Left lobe of liver (tissue), 2 donors: ENCODE measurements at regions not wholly inside any gene's neighbourhood (a gene's known extent, or its start where the extent isn't known, plus 50 kb on each side); places are given as distances from the start of the nearest gene placed in this dataset.
A peak's percentile ranks its signal among the peaks of the same experiment; 100 is the strongest.

Source experiments
- ATAC-seq: fragments of 200-7000 bp; cut with Tn5 transposase; one replicate; pipeline ENCODE4 v1.9.1; 2020; ENCODE audit warnings: mild to moderate bottlenecking, moderate library complexity
- DNase-seq: peaks from one replicate; pipeline ENCODE4 v3.0.0-alpha.2; 2020; ENCODE audit warnings: low spot score
- donor health status: DM: no; HTN: no; CAD: no; lungs with moderate emphysema.
- donor health status: DM: no; HTN: yes; CAD: no.

GRCh38 chr5:60346393-60346792 lies 353.6 kb downstream of the DEPDC1B start:
- no peak for ATAC-seq
- DNase-seq, result no peak

GRCh38 chr5:60343102-60343501 lies 356.9 kb downstream of the DEPDC1B start:
- no peak for DNase-seq
- no peak for ATAC-seq

GRCh38 chr5:60340965-60341471 lies 358.9 kb downstream of the DEPDC1B start:
- no peak for ATAC-seq
- no peak for DNase-seq

GRCh38 chr5:60340326-60340725 lies 359.6 kb downstream of the DEPDC1B start:
- DNase-seq, result no peak
- no peak for ATAC-seq

GRCh38 chr5:60339691-60340201 lies 360.2 kb downstream of the DEPDC1B start:
- ATAC-seq (no peak), DNase-seq (no peak)

- no peak for ATAC-seq
- no peak for DNase-seq
Observed at GRCh38 chr5:60338846-60339245, 361.1 kb downstream of the DEPDC1B start.

GRCh38 chr5:60336491-60336890 lies 363.5 kb downstream of the DEPDC1B start:
- ATAC-seq (no peak), DNase-seq (no peak)

- DNase-seq (no peak), ATAC-seq (no peak)
Observed at GRCh38 chr5:60335913-60336312, 364.1 kb downstream of the DEPDC1B start.

- ATAC-seq (no peak), DNase-seq (no peak)
Observed at GRCh38 chr5:60334281-60334713, 365.7 kb downstream of the DEPDC1B start.

GRCh38 chr5:60333005-60333571 lies 366.9 kb downstream of the DEPDC1B start:
- ATAC-seq (no peak), DNase-seq (no peak)

- no peak for DNase-seq
- no peak for ATAC-seq
Observed at GRCh38 chr5:60332244-60333004, 367.5 kb downstream of the DEPDC1B start.

GRCh38 chr5:60330236-60330635 lies 369.7 kb downstream of the DEPDC1B start:
- ATAC-seq, result no peak
- no peak for DNase-seq

GRCh38 chr5:60325870-60326269 lies 374.1 kb downstream of the DEPDC1B start:
- no peak for DNase-seq
- ATAC-seq, result no peak

GRCh38 chr5:60323596-60323995 lies 376.4 kb downstream of the DEPDC1B start:
- no peak for ATAC-seq
- no peak for DNase-seq

GRCh38 chr5:60312098-60312497 lies 387.9 kb downstream of the DEPDC1B start:
- ATAC-seq, result no peak
- DNase-seq, result no peak

GRCh38 chr5:60299944-60300343 lies 400.0 kb downstream of the DEPDC1B start:
- no peak for ATAC-seq

GRCh38 chr5:60297658-60298057 lies 402.3 kb downstream of the DEPDC1B start:
- DNase-seq, result no peak
- no peak for ATAC-seq

More at GRCh38 chr5:60299944-60300343, 400.0 kb downstream of the DEPDC1B start:
- DNase-seq, result no peak

- no peak for DNase-seq
- peak; percentile 36 for ATAC-seq
Observed at GRCh38 chr5:60295423-60295822, 401.9 kb upstream of the PDE4D start.

GRCh38 chr5:60293518-60293917 lies 400.0 kb upstream of the PDE4D start:
- DNase-seq (no peak), ATAC-seq (no peak)

GRCh38 chr5:60287174-60287771 lies 393.7 kb upstream of the PDE4D start:
- peak; percentile 49 for ATAC-seq
- no peak for DNase-seq

- ATAC-seq (no peak), DNase-seq (no peak)
Observed at GRCh38 chr5:60285910-60286309, 392.4 kb upstream of the PDE4D start.

- no peak for DNase-seq
Observed at GRCh38 chr5:60280943-60281342, 387.4 kb upstream of the PDE4D start.

More at GRCh38 chr5:60280943-60281342, 387.4 kb upstream of the PDE4D start:
- ATAC-seq, result no peak
